ENCODE measurements at regions not wholly inside any gene's neighbourhood (a gene's known extent, or its start where the extent isn't known, plus 50 kb on each side); places are given as distances from the start of the nearest gene placed in this dataset.

- TF ChIP-seq CTCF (conservative IDR thresholded peaks at IDR 0.05; ENCODE audit: low read depth, low read length), result no peak
- TF ChIP-seq EZH2 (IDR thresholded peaks at IDR 0.05; ENCODE audit: low read length, unreplicated experiment), result no peak
These were observed 99.8 kb upstream of the PDE10A start for GRCh38 chr6:165762876-165763275.
